Stimulated activated CD8-positive, alpha-beta memory T cell treated with anti-CD3 and anti-CD28 coated beads, Interleukin-4, amount 100 ng/mL, for 4 hours (primary cell): ENCODE measurements at regions not wholly inside any gene's neighbourhood (a gene's known extent, or its start where the extent isn't known, plus 50 kb on each side); places are given as distances from the start of the nearest gene placed in this dataset.

Source experiments
- DNase-seq, 2 donors: peaks; one replicate each; pipeline ENCODE4 v3.0.0-alpha.2; 2020; ENCODE audit warnings: low read depth in 2 of 2, low spot score in 1 of 2

GRCh38 chr9:135422341-135422944 lies 57.1 kb upstream of the PPP1R26 start:
- DNase-seq, result no peak

GRCh38 chr9:135423725-135424124 lies 55.9 kb upstream of the PPP1R26 start:
- DNase-seq, result no peak
